PC-3 (cell line): ENCODE measurements at regions not wholly inside any gene's neighbourhood (a gene's known extent, or its start where the extent isn't known, plus 50 kb on each side); places are given as distances from the start of the nearest gene placed in this dataset.

Experiments
- ATAC-seq: fragments of 200-7000 bp; cut with Tn5 transposase; 2 replicates; pipeline ENCODE4 v1.9.1; 2020; ENCODE audit warnings: mild to moderate bottlenecking, moderate library complexity
- BruUV-seq: library from RNA; stranded (reverse); fragments of 400-500 nt; replicated peaks from 2 replicates; lab custom pipeline; 2021; lab: Mats Ljungman, UMichigan
- CTCF ChIA-PET: fragments of 300-600 bp; sonication (Branson Sonifier 250); formaldehyde crosslinking; loops from one replicate; lab custom pipeline; 2022; ENCODE audit warnings: antibody characterized with exemption; lab: Charles Lee
- POLR2A ChIA-PET: fragments of 300-600 bp; sonication (Branson Sonifier 250); formaldehyde crosslinking; loops from one replicate; lab custom pipeline; 2022; ENCODE audit warnings: antibody characterized with exemption; ENCODE audit not compliant: unreplicated experiment; lab: Charles Lee
- DNase-seq: peaks from one replicate; pipeline ENCODE4 v3.0.0-alpha.2; 2015
- H2AFZ ChIP-seq: fragments of 300-600 bp; sonication (generic); 2 replicates; pipeline ENCODE4 v1.6.0; 2016; ENCODE audit warnings: antibody characterized with exemption, low read length
- H3F3A ChIP-seq: fragments of 300-600 bp; sonication (generic); one replicate; pipeline ENCODE4 v1.6.0; 2017; ENCODE audit warnings: antibody characterized with exemption, low read length, control low read depth, mild to moderate bottlenecking; ENCODE audit not compliant: unreplicated experiment
- H3K27ac ChIP-seq: fragments of 300-600 bp; sonication (generic); 2 replicates; pipeline ENCODE4 v1.5.1; 2016; ENCODE audit warnings: mild to moderate bottlenecking, low read length
- H3K27me3 ChIP-seq: fragments of 300-600 bp; sonication (generic); 2 replicates; pipeline ENCODE4 v1.6.1; 2016; ENCODE audit warnings: low read length, mixed read lengths
- H3K36me3 ChIP-seq: fragments of 300-600 bp; sonication (generic); 2 replicates; pipeline ENCODE4 v1.6.1; 2016; ENCODE audit warnings: low read depth, mixed run types, low read length, mixed read lengths
- H3K4me1 ChIP-seq: fragments of 300-600 bp; sonication (generic); 2 replicates; pipeline ENCODE4 v1.5.1; 2016; ENCODE audit warnings: low read length; ENCODE audit not compliant: insufficient read depth
- H3K4me2 ChIP-seq: fragments of 300-600 bp; sonication (generic); 2 replicates; pipeline ENCODE4 v1.6.0; 2016; ENCODE audit warnings: low read length
- H3K4me3 ChIP-seq: fragments of 300-600 bp; sonication (generic); 2 replicates; pipeline ENCODE4 v1.5.1; 2016; ENCODE audit warnings: mild to moderate bottlenecking, low read length, mixed read lengths
- H3K79me2 ChIP-seq: fragments of 300-600 bp; sonication (generic); 2 replicates; pipeline ENCODE4 v1.6.1; 2017; ENCODE audit warnings: low read length, mixed read lengths
- H3K9ac ChIP-seq: fragments of 300-600 bp; sonication (generic); 2 replicates; pipeline ENCODE4 v1.6.0; 2016; ENCODE audit warnings: mild to moderate bottlenecking, low read length
- H3K9me2 ChIP-seq: fragments of 300-600 bp; sonication (generic); replicated peaks from 2 replicates; pipeline ENCODE4 v1.6.1; 2016; ENCODE audit warnings: mixed run types, low read length, mixed read lengths
- H3K9me3 ChIP-seq: fragments of 300-600 bp; sonication (generic); 2 replicates; pipeline ENCODE4 v1.6.1; 2016; ENCODE audit warnings: low read length, mixed read lengths
- H4K20me1 ChIP-seq: fragments of 300-600 bp; sonication (generic); 2 replicates; pipeline ENCODE4 v1.6.1; 2016; ENCODE audit warnings: low read length, mixed read lengths
- CTCF ChIP-seq: fragments of 300-600 bp; sonication (generic); conservative IDR thresholded peaks from 2 replicates; pipeline ENCODE4 v1.5.1; 2017; ENCODE audit warnings: antibody characterized with exemption, low read depth, mild to moderate bottlenecking, low read length
- EZH2 ChIP-seq: fragments of 300-600 bp; sonication (generic); IDR thresholded peaks from one replicate; pipeline ENCODE4 v1.6.1; 2017; ENCODE audit warnings: antibody characterized with exemption, mild to moderate bottlenecking, low read length; ENCODE audit not compliant: unreplicated experiment
- EZH2phosphoT487 ChIP-seq: fragments of 300-600 bp; sonication (generic); IDR thresholded peaks from 2 replicates; pipeline ENCODE4 v1.6.1; 2018; ENCODE audit warnings: mild to moderate bottlenecking, antibody characterized with exemption, low read length, borderline replicate concordance
- intact Hi-C: fragments of 100-400 bp; cut with micrococcal nuclease; formaldehyde crosslinking; loops from 2 replicates; pipeline ENCODE4 v1.9.0; 2023

- H3K36me3 ChIP-seq, result no peaks in the 10 kb centered on the region; the same call in 1 of the 2 replicates
- POLR2A ChIA-PET, result interaction anchor here (0.6 kb wide), 3 partner anchors 59 to 348 kb away, joined by 3 to 8 read pairs (median 4); no protein-coding TSS in a partner anchor
- H3K79me2 ChIP-seq, result no peaks in the 10 kb centered on the region
- no peaks in the 10 kb centered on the region for H4K20me1 ChIP-seq
- intact Hi-C loops, result loop anchor here (1.0 to 5.0 kb wide), 5 partner anchors 43 to 348 kb away; partner anchors contain the start of gene VEGFC
- ATAC-seq (peak; percentile 51), DNase-seq (peak; percentile 22)
- peaks cover 3% of the 10 kb centered on the region; the same call in 1 of the 2 replicates for H3K9me3 ChIP-seq
- H3F3A ChIP-seq, result peaks cover 8% of the 10 kb centered on the region
- H3K27me3 ChIP-seq, result no peaks in the 10 kb centered on the region
- H3K4me1 ChIP-seq, result peaks cover 32% of the 10 kb centered on the region
- H3K4me2 ChIP-seq, result peak overlapping the region; percentile 69
- no peak for TF ChIP-seq EZH2
- no peak for TF ChIP-seq CTCF
- no peak for TF ChIP-seq EZH2phosphoT487
- BruUV-seq, result TSS peak; percentile 98
- no peaks in the 10 kb centered on the region for H3K9me2 ChIP-seq
- H3K9ac ChIP-seq, result peak overlapping the region; percentile 72
- CTCF ChIA-PET, result interaction anchor here (0.5 kb wide), 1 partner anchor 134 kb away, joined by 3 read pairs; no protein-coding TSS in a partner anchor
- peak overlapping the region; percentile 31 for H2AFZ ChIP-seq
- H3K4me3 ChIP-seq, result peak overlapping the region; percentile 31; the same call in 1 of the 2 replicates
- H3K27ac ChIP-seq, result peak overlapping the region; percentile 98
These were observed 124.1 kb downstream of the SPCS3 start for GRCh38 chr4:176443646-176444409.

GRCh38 chr4:176444741-176445140 lies 125.0 kb downstream of the SPCS3 start:
- intact Hi-C loops, result loop anchor here (5.0 kb wide), 2 partner anchors 103 to 348 kb away; partner anchors contain the start of gene VEGFC
- peaks cover 3% of the 10 kb centered on the region; the same call in 1 of the 2 replicates for H3K9me3 ChIP-seq
- peak overlapping the region; percentile 98 for H3K27ac ChIP-seq
- H3K4me2 ChIP-seq, result peak overlapping the region; percentile 69; the same call in 1 of the 2 replicates
- ChIA-PET POLR2A (no interaction called here), CTCF (no interaction called here)
- H3K79me2 ChIP-seq, result no peaks in the 10 kb centered on the region
- DNase-seq (peak; percentile 67), ATAC-seq (no peak)
- H3K4me3 ChIP-seq, result peak overlapping the region; percentile 31; the same call in 1 of the 2 replicates
- no peak for TF ChIP-seq EZH2phosphoT487
- TF ChIP-seq CTCF, result no peak
- TF ChIP-seq EZH2, result no peak
- no peaks in the 10 kb centered on the region for H3K9me2 ChIP-seq
- H4K20me1 ChIP-seq, result no peaks in the 10 kb centered on the region
- H3F3A ChIP-seq, result peaks cover 8% of the 10 kb centered on the region
- peak overlapping the region; percentile 72 for H3K9ac ChIP-seq
- H3K4me1 ChIP-seq, result peaks cover 30% of the 10 kb centered on the region
- BruUV-seq, result no TSS peak
- no peak overlapping the region for H2AFZ ChIP-seq
- H3K27me3 ChIP-seq, result no peaks in the 10 kb centered on the region
- H3K36me3 ChIP-seq, result no peaks in the 10 kb centered on the region; the same call in 1 of the 2 replicates
